HG03060 (cell line): ENCODE measurements at regions not wholly inside any gene's neighbourhood (a gene's known extent, or its start where the extent isn't known, plus 50 kb on each side); places are given as distances from the start of the nearest gene placed in this dataset.

Source experiments
- ATAC-seq: cut with Tn5 transposase; IDR thresholded peaks from one replicate; pipeline ENCODE4 v1.9.1; 2021; ENCODE audit warnings: low read depth, moderate number of reproducible peaks; ENCODE audit not compliant: unreplicated experiment

DNA sequence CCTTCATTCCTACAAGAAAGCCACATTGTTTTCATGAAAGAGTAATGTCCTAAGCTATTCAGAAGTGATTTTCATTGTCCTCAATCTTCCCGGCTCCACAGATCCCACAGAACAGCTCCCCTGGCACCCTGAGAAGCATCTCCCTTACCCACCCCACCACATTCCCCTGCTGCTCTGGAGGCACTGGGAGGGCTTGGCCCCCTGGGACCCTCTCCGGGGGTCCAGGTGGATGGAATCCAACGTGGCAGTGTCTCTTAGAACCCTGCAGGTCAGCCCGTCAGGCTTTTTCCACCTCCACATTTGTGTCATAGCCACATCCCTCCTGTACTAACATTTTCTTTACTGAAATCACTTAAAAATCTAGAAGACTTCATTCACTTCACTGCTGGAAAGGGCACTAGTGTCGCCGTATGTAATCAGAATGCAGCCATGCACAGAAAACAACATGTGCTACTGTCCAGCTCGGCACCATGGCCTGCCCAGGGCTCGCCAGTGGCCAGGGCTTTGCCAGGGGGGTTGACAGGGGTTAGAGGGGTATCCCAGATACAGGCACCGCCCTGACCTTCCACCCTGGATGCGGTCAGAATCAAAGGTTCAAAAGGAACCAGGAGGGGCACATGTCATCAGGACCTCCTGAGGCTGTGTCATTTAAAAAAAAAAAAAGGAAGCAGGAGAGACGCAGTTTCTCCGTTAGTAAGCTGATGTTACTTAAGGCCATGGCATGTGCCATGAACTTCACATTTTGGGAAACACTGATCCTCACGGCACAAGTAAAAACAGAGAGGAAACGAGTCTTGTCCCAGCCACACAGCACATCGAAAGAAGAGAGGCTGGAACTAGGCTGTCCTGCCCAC is 106.3 kb downstream of the LSM3 start:
- ATAC-seq: no peak

DNA sequence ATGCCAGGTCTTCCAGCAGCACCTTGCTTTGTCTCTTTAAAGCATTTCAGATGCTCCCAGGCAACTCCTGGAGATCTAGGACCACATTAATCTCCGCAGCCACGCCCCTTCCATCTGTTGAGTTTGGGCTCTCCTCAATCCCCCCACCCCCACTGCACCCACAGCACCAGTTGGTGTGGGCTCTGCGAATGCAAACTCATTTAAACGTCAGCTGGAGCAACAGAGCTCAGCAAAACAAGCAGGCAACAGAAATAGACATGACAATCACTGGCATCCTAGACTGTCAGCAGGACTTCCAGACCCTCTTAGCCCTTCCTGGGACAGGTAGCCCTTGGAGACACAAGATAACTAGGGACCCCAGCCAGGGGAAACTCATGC is 106.9 kb downstream of the LSM3 start:
- no peak for ATAC-seq

DNA sequence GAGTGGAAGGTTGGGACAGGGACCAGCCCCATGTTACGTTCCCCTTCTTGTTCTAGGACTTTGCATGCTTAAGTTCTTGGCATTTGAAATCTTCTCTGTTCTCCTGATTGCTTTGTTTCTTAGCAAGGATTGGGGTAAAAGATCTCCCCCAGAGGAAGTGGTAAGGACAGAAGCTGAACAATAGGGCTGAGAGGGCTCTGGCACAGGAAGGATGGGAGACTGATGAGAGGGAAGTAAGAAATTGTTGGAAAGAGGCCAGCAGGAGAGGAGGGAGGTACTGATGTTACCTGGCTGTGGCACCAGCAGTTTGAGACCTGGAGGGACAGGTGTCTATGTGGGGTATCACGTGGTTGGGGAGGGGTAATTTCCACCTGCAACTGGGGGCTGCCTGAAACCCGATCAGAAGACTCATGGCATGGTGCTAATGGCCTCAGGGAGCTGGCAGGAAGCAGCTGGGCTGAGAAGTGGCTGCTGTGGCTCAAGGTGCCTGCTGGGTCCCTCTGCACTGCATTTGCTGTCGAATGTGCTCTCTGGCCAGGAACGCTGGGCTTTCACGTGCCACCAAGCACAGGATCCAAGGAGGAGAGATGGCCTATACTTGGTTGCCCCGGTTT is 108.4 kb downstream of the LSM3 start:
- no peak for ATAC-seq

GRCh38 chr3:14288177-14288788 is 109.7 kb downstream of the LSM3 start:
- ATAC-seq: no peak

DNA sequence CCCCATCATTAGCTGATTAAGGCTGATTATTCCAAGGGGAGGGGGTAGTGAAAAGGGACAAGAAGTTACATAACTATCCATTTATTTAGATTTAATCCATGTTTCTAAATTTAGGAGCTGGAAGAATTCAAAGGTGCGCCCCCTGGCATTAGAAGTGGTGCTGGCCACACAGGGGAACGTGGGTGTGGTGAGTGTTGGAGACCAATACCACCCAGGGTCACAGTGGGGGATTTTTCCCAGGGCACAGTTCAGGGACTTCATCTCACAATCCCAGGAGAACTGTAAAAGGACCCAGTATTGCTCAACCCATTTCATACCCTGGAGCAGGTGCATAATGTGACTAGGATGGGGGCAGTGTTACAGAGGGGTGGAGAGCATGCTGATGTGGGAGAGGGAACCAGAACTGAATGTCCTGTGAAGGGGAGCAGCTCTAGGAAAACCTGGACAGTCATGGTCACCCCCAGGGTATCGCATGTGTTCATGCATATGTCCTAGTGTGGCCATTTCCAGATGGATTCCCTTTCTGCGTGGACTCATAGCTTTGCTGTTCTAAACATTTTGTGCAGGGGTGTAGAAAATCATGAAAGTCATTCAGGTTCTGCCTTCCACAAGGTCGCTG is 110.3 kb downstream of the LSM3 start:
- no peak for ATAC-seq

DNA sequence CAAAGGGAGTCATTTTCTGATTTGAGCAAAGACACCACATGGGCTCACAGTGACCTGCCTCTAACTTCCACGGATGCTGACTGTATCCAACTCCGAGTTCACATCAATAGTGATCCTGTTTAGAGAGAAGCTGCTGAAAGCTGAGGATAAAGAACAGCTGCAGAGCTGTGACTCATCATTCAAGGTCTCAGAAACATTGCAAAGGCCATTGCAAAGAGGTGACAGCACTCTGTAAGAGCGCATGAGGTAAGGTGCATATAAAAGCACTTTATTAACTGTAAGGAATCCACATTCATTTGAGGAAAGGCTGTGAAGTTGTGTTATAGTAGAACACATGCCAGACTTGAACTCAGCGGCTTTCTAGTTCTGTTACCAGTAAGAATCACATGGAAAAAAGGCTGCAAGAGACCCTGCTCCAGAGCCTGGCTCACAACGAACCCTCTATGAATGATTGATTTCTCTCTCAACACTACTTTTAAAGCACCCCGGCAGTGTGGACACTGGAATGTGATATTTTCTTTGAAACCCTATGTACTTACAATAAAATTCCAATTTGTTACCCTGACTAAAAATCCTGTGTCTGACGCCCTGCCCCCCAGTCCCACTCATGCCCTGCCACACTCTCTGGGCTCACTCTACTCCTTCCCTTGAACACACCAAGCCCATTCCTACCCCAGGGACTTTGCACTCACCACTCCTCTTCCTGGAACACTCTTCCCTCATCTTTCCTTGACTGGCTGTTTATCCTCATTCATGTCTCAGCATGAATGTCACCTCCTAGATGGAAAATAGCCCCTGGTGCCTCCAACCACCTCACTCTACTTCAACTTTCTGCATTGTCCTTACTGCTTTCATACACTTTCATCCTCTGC is 111.2 kb downstream of the LSM3 start:
- no peak for ATAC-seq

- ATAC-seq: no peak
These were observed 111.6 kb upstream of the SLC6A6 start for GRCh38 chr3:14290631-14291385.

DNA sequence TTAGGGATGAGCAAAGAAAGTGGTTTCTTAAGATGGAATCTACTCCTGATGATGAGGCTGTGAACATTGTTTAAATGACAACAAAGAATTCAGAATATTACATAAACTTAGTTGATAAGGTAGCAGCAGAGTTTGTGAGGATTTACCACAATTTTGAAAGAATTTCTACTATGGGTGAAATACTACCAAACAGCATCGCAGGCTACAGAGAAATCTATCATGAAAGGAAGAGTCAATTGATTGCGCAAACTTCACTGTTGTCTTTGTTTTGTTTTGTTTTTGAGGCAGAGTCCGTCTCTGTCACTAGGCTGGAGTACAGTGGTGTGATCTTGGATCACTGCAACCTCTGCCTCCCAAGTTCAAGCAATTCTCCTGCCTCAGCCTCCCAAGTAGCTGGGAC is 107.4 kb upstream of the SLC6A6 start:
- no peak for ATAC-seq

- ATAC-seq: no peak
These were observed 106.6 kb upstream of the SLC6A6 start for GRCh38 chr3:14295801-14296200.

GRCh38 chr3:14297305-14297704 is 105.1 kb upstream of the SLC6A6 start:
- ATAC-seq: no peak

DNA sequence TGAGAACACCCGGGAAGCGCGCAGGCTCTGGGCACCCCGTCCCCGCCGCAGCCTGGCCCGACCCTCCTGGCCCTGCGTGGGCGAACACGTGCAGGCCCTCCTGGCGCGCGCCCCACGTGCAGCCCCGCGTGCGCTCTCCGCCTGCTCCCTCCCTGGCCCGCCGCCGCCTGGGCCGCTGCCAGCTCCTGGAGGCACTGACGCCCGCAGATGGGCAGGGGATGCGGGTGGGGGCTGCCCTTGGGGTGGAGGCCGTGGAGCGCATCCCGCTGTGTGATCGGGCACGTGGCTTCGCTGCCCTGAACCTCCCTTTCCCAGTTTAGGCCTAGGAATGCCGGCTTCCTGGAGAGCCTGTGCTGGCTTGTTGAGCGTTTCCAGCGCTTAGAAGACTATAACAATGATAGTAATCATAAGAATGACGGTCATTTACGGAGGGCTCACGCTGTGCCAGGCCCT is 104.6 kb upstream of the SLC6A6 start:
- ATAC-seq: no peak

GRCh38 chr3:14298442-14298841 is 104.0 kb upstream of the SLC6A6 start:
- ATAC-seq: no peak

DNA sequence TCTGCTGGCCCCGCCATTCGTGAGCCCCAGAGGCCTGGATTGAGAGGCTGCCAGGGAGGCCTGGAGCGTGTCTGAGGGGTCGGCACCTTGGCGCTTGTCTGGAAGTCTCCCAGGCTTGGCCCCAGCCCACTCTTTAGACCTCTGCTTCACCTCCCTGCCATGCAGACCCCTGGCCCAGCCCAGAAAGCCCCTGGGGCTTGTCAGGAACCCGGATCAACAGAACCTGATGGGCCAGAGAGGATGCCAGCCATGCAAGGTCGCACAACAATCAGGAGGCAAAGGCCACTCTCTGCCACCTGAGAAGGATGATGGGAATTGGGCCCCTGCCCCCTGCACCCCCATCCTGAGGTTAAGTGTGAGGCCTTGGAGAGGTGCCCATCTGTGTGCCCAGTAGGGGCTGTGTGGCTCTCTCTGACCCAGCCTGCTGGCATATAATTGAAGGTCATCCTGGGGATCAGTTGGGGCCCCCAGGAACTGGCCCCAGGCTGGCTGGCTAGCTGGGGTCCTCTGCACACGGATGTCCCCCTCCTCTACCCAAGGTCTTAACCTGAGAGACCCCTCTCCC is 103.3 kb upstream of the SLC6A6 start:
- no peak for ATAC-seq

GRCh38 chr3:14299767-14300166 is 102.6 kb upstream of the SLC6A6 start:
- ATAC-seq: no peak

- ATAC-seq: no peak
These were observed 101.5 kb upstream of the SLC6A6 start for GRCh38 chr3:14300721-14301399.

DNA sequence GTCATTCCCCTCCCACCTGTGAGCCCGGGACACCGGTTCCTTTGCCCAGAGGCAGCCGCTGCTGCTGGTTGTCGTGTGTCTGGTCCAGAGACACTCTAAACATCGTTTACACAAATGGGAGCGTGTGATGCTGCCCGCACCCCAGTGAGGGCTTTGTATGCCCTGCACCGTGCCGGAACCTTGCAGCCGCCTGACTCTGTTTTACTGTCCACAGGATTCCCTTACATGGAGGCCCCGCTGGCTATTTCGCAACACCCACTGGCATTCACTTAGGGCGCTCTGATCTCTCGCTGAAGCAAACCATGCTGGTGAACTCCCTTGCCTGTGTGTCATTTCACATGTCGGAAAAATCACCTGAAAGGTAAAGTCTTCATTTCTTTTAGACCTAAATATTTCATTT is 100.8 kb upstream of the SLC6A6 start:
- ATAC-seq: no peak

- ATAC-seq: no peak
These were observed 98.9 kb upstream of the SLC6A6 start for GRCh38 chr3:14303336-14304100.
